Astrocyte of the spinal cord (primary cell): ENCODE measurements at regions not wholly inside any gene's neighbourhood (a gene's known extent, or its start where the extent isn't known, plus 50 kb on each side); places are given as distances from the start of the nearest gene placed in this dataset.

Source experiments
- DNase-seq: peaks from one replicate; pipeline ENCODE4 v3.0.0; 2011; ENCODE audit warnings: low read depth, low spot score
- H3K4me3 ChIP-seq: 2 replicates; pipeline ENCODE4 v1.5.1; 2011; ENCODE audit warnings: low read depth, mild to moderate bottlenecking, low read length, moderate library complexity
- in situ Hi-C: cut with HindIII; loops from 2 replicates; pipeline ENCODE4 v1.10.0; 2017; ENCODE audit warnings: low sequenced_read_pairs
- TF ChIP-seq, protein P1 (sequence below): IDR thresholded peaks from 2 replicates; pipeline ENCODE4 v1.5.1; 2012; ENCODE audit warnings: low read depth, mild to moderate bottlenecking, low read length, inconsistent platforms

DNA sequence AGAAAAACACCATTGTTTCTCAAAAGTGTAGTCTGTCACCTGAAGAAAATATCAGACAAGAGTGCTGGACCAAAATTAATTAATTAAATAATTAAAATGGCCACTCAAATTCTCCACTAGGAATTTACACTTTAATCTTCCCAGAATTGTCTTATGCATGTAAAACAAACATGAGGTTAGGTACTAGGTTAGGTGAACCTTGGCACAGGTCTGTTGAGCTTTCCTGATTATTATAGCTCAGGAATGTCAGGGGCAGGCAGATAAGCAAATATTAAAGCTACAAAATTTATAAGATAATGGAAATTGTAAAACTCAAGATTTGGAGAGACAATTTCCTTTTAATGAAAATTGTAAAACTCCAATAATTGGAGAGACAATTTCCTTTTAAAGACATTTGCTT lies 253.2 kb downstream of the BMP4 start:
- TF ChIP-seq, protein P1, sequence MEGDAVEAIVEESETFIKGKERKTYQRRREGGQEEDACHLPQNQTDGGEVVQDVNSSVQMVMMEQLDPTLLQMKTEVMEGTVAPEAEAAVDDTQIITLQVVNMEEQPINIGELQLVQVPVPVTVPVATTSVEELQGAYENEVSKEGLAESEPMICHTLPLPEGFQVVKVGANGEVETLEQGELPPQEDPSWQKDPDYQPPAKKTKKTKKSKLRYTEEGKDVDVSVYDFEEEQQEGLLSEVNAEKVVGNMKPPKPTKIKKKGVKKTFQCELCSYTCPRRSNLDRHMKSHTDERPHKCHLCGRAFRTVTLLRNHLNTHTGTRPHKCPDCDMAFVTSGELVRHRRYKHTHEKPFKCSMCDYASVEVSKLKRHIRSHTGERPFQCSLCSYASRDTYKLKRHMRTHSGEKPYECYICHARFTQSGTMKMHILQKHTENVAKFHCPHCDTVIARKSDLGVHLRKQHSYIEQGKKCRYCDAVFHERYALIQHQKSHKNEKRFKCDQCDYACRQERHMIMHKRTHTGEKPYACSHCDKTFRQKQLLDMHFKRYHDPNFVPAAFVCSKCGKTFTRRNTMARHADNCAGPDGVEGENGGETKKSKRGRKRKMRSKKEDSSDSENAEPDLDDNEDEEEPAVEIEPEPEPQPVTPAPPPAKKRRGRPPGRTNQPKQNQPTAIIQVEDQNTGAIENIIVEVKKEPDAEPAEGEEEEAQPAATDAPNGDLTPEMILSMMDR: no peak
- H3K4me3 ChIP-seq: no peak overlapping the region
- no peak for DNase-seq
- in situ Hi-C loops: no loop called here

DNA sequence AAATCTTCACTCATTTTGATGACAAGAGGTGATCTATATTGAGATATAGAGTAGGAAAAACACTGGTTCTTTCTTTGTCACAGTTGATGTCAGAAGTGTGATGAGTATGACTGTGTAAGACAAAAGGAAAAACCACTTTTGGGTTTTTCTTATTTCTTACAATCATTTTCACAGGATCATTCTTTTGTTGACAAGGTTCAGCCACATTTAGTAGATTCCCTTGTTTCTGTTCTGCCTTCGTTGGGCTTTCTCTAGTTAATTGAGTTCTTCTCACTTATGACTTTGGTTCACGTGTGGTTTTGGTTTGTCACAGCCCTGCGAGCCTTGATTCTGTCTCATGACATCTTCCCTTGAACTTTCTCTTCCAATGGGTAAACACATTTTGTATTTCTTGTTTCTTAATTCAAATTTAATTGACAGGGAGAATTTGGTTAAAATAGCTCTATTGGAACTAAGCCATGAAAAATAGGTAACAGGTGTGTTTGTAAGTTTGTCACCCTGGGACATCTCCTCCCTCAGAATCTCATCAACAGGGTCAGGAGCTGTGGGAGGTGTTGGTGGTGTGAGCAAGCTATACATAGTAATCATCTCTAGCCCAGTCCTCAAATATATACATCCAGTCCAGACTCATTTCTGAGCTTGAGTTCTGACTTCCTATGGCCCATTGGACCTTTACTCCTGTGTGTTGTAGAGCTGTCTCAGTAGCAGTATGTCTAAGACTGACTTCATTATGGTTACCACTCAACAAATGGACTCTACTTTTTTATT lies 255.3 kb downstream of the BMP4 start:
- in situ Hi-C loops: no loop called here
- TF ChIP-seq, protein P1: no peak
- no peak overlapping the region for H3K4me3 ChIP-seq
- no peak for DNase-seq

DNA sequence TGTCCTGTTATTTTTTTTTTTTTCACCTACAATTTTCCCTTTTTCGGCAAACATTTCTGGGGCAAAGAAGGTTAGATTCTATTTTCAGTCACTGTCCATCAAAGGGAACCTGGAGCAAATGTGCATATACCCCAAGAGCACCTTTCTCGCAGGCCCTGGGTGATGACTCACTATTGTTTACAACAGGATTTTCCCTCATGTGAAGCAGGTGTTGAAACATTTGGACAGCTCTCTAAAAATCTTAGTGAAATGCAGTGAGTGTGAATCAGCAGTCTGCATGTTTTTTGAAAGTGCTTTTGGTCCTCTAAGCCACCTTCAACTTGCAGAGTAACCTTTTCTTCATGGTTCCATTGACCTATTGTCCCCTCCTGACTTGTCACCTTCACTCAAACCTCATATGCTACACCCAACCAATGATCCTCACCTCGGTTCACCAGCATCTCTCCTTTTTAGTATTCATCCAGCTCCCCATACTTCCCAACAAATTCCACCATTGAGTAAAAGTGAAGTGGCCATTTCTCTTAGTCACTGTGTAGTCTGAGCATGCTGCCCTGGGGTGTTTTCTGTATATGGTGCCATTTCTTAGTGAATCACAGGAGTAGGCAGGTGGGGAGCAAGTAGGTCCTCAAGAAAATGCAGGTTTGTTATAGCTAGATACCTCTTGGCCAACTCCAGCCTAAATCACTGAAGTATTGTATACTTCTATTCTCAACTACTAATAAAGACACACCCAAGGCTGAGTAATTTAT lies 260.2 kb downstream of the BMP4 start:
- DNase-seq: no peak
- in situ Hi-C loops: no loop called here
- no peak overlapping the region for H3K4me3 ChIP-seq
- TF ChIP-seq, protein P1: no peak

DNA sequence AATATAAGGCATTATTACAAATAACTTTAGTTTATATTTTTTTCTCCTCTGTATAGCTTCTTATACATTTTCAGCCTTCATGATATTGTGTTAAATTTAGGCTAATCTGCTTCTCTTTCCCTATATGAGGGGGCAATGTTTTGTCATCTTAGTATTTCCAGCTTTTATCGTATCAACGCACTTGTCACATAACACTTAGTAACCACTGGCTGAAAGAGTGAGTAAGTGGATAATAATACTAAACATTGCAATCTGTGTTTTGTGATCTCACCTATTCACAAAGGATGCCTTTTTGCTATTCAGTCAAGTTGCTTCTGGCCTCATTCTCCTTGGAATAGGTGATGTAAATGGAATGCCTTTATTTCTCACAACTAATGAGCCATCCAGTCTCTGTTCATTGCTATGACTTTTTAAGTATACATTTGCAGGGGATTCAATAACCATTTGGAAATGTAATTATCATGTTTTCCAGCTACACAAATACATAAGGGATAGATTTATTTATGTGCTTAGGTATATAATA lies 260.9 kb downstream of the BMP4 start:
- DNase-seq: no peak
- TF ChIP-seq, protein P1: no peak
- H3K4me3 ChIP-seq: no peak overlapping the region
- in situ Hi-C loops: no loop called here

DNA sequence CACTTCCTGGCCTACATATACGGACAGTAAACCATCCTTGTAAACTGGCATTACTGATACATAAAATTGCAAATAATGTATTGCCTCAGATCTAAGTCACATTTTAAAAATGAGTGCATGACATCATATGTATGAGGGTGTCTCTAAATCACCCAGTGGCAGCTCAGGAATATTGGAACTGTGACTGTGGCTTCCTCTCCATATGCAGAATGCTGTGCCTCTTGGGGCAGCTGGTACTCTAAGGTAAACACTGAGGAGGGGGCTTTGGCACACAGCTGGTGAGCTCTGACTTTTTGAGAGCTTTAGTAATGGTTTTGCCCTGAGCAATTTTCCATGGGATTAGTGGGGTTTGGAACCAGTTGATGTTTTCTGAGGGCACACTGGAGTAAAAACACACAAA lies 263.7 kb downstream of the BMP4 start:
- TF ChIP-seq, protein P1: no peak
- in situ Hi-C loops: no loop called here
- no peak for DNase-seq
- H3K4me3 ChIP-seq: no peak overlapping the region

DNA sequence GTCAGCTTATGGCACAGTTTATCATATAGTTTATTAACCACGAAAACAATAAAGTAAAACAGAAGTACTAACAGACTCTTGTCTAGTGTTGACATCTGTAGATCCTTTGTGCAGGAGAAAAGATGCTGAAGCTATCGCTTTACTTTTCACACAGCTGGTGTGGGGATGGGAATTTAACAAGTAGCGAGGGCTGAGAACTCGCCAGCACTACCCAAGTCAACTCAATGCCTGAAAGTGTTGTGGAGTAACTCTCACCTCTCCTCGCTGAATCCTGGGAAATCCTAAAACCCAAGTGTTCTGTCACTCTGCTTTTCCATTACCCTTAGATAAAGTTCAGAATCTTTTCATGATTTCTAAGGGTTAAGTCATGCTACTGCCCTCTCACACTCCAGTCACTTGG lies 264.2 kb downstream of the BMP4 start:
- TF ChIP-seq, protein P1: no peak
- in situ Hi-C loops: no loop called here
- H3K4me3 ChIP-seq: no peak overlapping the region
- no peak for DNase-seq
